PFSK-1 (cell line): ENCODE measurements at regions not wholly inside any gene's neighbourhood (a gene's known extent, or its start where the extent isn't known, plus 50 kb on each side); places are given as distances from the start of the nearest gene placed in this dataset.

Source experiments
- FOXP2 ChIP-seq: optimal IDR thresholded peaks from 2 replicates; pipeline ENCODE3; 2011; ENCODE audit warnings: borderline replicate concordance, control low read depth, inconsistent platforms; ENCODE audit not compliant: insufficient read depth; ENCODE audit errors: extremely low read length, extremely low read depth
- POLR2AphosphoS5 ChIP-seq: IDR thresholded peaks from 2 replicates; pipeline ENCODE4 v1.6.1; 2012; ENCODE audit warnings: low read depth, mild to moderate bottlenecking, control low read depth, low read length, moderate library complexity
- SIN3A ChIP-seq: IDR thresholded peaks from 2 replicates; pipeline ENCODE4 v1.6.1; 2012; ENCODE audit warnings: mild to moderate bottlenecking, low read length, moderate library complexity, borderline replicate concordance; ENCODE audit not compliant: insufficient read depth
- TAF1 ChIP-seq: IDR thresholded peaks from 2 replicates; pipeline ENCODE4 v1.6.1; 2012; ENCODE audit warnings: low read length, control low read depth, borderline replicate concordance; ENCODE audit not compliant: insufficient read depth
- TF ChIP-seq, protein P1 (sequence below), 2 experiments: IDR thresholded peaks; 2 replicates each; pipeline versions ENCODE4 v1.6.1 to v1.8.0; 2011 to 2012; ENCODE audit warnings: low read depth in 2 of 2, low read length in 2 of 2, control low read depth in 1 of 2, inconsistent platforms in 1 of 2, mild to moderate bottlenecking in 1 of 2, moderate library complexity in 1 of 2; ENCODE audit not compliant: insufficient read depth in 1 of 2

DNA sequence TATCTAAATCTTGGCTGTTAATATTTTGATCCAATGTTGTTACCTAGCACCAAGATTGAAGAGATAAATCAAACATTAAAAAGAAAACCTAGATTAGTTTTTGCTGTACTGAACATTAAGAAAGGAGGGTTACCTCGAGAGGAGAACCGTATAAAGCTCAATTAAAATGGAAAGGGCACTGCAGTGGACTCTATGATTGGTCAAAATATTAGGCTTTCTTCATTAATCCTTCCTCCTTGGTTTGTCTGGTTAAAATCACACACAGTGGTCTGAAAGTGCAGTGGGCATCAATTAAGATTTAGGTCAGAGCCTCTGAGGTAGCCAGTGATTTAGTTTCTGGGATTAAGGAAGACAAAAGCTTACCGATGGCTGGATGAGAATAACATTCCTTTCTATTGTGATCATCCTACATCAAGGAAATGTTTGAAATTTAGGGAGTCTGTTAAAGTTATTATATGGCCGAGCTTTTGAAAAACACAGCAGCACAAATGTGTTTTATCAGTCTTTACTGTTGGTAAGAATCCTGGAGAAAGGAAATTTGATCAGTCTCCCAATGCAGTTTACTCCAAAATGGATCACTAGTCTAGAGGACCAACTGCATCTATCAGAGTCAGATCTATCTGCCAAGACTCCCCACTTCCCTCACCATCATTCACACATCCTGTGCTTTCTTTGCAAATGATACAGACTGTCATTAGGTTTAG lies 134.6 kb upstream of the NEDD9 start:
- TF ChIP-seq POLR2AphosphoS5 (no peak), TAF1 (no peak), FOXP2 (no peak), SIN3A (no peak)

DNA sequence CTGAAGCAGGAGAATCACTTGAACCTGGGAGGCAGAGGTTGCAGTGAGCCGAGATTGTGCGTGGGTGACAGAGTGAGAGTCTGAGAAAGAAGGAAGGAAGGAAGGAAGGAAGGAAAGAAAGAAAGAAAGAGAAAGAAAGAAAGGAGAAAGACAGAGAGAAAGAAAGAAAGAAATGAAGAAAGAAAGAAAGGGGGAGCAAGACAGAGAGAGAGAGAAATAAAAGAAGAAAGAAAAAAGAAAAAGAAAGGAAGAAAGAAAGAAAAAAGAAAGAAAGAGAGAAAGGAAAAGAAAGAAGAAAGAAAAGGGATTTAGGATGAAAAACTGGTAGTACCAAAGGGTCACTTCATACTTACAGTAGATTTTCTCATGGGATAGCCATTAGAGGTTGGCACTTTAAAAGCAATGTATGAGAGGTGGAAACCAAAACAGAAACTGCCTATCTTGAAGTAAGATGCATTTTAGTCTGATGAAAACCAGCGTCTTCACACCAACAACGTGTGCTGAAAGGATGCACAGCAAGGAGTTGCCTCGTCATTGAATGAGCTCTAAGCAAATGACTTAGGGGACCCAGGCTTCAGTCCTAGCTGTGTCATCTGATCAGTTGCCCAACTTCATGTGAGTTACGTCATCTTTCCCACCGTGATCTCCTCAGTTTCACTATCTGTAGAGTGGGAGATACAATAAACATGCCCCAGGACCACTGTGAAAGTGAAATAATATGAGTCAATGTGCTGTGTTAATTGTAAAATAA lies 133.9 kb upstream of the NEDD9 start:
- TF ChIP-seq, protein P1, sequence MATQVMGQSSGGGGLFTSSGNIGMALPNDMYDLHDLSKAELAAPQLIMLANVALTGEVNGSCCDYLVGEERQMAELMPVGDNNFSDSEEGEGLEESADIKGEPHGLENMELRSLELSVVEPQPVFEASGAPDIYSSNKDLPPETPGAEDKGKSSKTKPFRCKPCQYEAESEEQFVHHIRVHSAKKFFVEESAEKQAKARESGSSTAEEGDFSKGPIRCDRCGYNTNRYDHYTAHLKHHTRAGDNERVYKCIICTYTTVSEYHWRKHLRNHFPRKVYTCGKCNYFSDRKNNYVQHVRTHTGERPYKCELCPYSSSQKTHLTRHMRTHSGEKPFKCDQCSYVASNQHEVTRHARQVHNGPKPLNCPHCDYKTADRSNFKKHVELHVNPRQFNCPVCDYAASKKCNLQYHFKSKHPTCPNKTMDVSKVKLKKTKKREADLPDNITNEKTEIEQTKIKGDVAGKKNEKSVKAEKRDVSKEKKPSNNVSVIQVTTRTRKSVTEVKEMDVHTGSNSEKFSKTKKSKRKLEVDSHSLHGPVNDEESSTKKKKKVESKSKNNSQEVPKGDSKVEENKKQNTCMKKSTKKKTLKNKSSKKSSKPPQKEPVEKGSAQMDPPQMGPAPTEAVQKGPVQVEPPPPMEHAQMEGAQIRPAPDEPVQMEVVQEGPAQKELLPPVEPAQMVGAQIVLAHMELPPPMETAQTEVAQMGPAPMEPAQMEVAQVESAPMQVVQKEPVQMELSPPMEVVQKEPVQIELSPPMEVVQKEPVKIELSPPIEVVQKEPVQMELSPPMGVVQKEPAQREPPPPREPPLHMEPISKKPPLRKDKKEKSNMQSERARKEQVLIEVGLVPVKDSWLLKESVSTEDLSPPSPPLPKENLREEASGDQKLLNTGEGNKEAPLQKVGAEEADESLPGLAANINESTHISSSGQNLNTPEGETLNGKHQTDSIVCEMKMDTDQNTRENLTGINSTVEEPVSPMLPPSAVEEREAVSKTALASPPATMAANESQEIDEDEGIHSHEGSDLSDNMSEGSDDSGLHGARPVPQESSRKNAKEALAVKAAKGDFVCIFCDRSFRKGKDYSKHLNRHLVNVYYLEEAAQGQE (IDR thresholded peaks at IDR 0.05; ENCODE audit: insufficient read depth in 1 of 2, low read depth in 2 of 2, low read length in 2 of 2) = no peak
- no peak for TF ChIP-seq SIN3A
- no peak for TF ChIP-seq POLR2AphosphoS5
- no peak for TF ChIP-seq TAF1
- TF ChIP-seq FOXP2 = no peak

DNA sequence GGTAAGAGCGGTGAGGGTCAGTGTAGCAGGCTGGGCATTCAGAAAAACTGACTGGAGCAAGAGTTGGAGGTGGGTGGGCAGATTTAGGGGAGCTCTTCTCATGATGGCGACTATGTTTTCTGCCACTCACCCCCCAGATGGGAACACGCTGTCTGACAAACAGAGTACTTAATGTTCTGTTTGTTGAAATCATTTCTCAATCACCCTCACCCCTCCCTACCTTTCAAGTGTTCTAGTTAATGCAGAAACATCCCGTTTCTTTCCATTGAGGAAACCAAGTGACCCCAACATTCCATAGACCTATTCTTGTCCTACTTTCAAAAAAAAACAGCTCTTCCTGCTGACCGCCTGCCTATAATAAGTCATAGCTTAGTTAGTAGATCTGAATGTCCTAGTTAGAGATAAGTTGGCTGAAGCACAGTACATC lies 132.5 kb upstream of the NEDD9 start:
- TF ChIP-seq, protein P1 (IDR thresholded peaks at IDR 0.05; ENCODE audit: insufficient read depth in 1 of 2, low read depth in 2 of 2, low read length in 2 of 2) = no peak
- TF ChIP-seq FOXP2 (no peak), SIN3A (no peak), TAF1 (no peak), POLR2AphosphoS5 (no peak)

DNA sequence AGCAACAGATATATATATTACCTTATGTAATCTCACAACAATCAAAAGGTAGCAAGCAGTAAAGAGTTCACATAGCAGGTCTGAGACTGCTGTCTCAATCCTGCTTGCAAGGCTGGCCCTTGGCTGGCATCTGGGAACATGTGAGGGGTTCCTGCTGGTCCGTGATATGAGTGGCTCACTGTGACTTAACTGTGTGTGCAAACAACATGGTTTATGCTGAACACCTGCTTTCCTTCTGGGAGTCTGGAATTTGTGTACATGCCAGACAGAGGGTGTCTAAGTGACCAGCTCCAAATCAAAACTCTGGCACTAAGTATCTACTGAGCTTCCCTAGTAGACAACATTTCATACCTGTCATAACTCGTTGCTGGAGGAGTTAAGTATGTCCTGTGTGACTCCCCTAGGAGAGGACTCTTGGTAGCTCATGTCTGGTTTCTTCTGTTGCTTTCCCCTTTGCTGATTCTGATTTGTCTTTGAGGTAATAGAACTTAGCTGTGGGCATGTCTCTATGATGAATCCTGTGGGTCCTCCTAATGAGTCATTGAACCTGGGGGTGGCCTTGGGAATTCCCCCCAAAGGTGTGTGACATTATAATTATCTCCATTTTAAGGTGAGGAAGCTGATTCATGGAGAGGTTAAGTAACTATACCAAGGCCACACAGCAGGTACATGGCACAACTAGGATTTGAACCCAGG lies 131.6 kb upstream of the NEDD9 start:
- TF ChIP-seq SIN3A (no peak), TAF1 (no peak), FOXP2 (no peak), POLR2AphosphoS5 (no peak)
- TF ChIP-seq, protein P1 (IDR thresholded peaks at IDR 0.05; ENCODE audit: insufficient read depth in 1 of 2, low read depth in 2 of 2, low read length in 2 of 2) = no peak

DNA sequence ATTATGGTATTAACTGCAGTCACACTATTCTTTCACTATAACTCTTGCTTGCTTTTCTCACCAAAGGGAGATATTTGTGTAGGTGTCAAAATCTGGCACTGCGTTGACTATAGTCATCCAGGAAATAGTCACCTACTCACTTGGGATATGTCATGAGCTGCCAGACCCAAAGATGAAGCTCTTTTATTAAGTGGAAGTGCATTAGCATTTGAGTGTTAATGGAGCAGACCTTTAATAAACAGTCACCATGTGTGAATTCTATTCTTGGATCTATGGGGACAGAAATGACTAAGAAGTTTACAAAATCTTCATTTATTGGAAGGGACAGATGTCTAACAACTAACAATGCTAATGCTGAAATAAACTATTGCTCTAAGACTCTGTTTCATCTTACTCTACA lies 130.1 kb upstream of the NEDD9 start:
- TF ChIP-seq TAF1 (no peak), POLR2AphosphoS5 (no peak), SIN3A (no peak), FOXP2 (no peak)
- TF ChIP-seq, protein P1 (IDR thresholded peaks at IDR 0.05; ENCODE audit: insufficient read depth in 1 of 2, low read depth in 2 of 2, low read length in 2 of 2) = no peak
